PC-3 (cell line): ENCODE measurements at regions not wholly inside any gene's neighbourhood (a gene's known extent, or its start where the extent isn't known, plus 50 kb on each side); places are given as distances from the start of the nearest gene placed in this dataset.

Source experiments
- EZH2 ChIP-seq: fragments of 300-600 bp; sonication (generic); IDR thresholded peaks from one replicate; pipeline ENCODE4 v1.6.1; 2017; ENCODE audit warnings: antibody characterized with exemption, mild to moderate bottlenecking, low read length; ENCODE audit not compliant: unreplicated experiment
- EZH2phosphoT487 ChIP-seq: fragments of 300-600 bp; sonication (generic); IDR thresholded peaks from 2 replicates; pipeline ENCODE4 v1.6.1; 2018; ENCODE audit warnings: mild to moderate bottlenecking, antibody characterized with exemption, low read length, borderline replicate concordance
- TF ChIP-seq, protein P1 (sequence below): fragments of 300-600 bp; sonication (generic); conservative IDR thresholded peaks from 2 replicates; pipeline ENCODE4 v1.5.1; 2017; ENCODE audit warnings: antibody characterized with exemption, low read depth, mild to moderate bottlenecking, low read length

DNA sequence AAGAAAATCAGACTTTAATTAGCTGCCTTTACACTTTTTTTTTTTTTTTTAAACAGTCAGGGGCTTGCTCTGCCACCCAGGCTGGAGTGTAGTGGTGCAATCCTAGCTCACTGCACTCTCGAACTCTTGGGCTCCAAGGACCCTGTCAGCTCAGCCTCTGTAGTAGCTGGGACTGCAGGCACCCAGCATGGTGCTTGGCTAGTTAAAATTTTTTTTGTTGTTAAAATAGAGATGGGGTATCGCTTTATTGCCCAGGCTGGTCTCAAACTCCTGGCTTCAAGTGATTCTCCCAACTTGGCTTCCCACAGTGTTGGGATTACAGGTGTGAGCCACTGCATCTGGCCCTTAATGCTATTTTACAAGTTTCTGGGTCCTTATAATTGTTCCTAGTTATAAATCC is 359.1 kb downstream of the SPRY1 start:
- TF ChIP-seq, protein P1, sequence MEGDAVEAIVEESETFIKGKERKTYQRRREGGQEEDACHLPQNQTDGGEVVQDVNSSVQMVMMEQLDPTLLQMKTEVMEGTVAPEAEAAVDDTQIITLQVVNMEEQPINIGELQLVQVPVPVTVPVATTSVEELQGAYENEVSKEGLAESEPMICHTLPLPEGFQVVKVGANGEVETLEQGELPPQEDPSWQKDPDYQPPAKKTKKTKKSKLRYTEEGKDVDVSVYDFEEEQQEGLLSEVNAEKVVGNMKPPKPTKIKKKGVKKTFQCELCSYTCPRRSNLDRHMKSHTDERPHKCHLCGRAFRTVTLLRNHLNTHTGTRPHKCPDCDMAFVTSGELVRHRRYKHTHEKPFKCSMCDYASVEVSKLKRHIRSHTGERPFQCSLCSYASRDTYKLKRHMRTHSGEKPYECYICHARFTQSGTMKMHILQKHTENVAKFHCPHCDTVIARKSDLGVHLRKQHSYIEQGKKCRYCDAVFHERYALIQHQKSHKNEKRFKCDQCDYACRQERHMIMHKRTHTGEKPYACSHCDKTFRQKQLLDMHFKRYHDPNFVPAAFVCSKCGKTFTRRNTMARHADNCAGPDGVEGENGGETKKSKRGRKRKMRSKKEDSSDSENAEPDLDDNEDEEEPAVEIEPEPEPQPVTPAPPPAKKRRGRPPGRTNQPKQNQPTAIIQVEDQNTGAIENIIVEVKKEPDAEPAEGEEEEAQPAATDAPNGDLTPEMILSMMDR: no peak
- TF ChIP-seq EZH2: no peak
- no peak for TF ChIP-seq EZH2phosphoT487
